ENCODE measurements at regions not wholly inside any gene's neighbourhood (a gene's known extent, or its start where the extent isn't known, plus 50 kb on each side); places are given as distances from the start of the nearest gene placed in this dataset.

GRCh38 chr12:124231980-124232653, 62.8 kb upstream of the RFLNA start:
- TF ChIP-seq CTCF (IDR thresholded peaks at IDR 0.05): no peak
- no peak for TF ChIP-seq EZH2 (IDR thresholded peaks at IDR 0.05; ENCODE audit: borderline replicate concordance, insufficient read depth, low read depth, low read length, poor library complexity, severe bottlenecking)
- Histone ChIP-seq H3K9me3 (ENCODE audit: control extremely low read depth in 1 of 3, control insufficient read depth in 2 of 3, insufficient read depth in 1 of 3, low read length in 2 of 3) (peaks cover 0 to 2% (median 0%) of the 10 kb centered on the region in 3 donors), H4K20me1 (ENCODE audit: control insufficient read depth, insufficient read depth, low read length, poor library complexity, severe bottlenecking) (no peaks in the 10 kb centered on the region), H3K4me1 (ENCODE audit: control insufficient read depth in 2 of 2, insufficient read depth in 2 of 2, low read length in 2 of 2) (no peaks in the 10 kb centered on the region), H3K27ac (ENCODE audit: low read length in 2 of 2) (no peak overlapping the region), H3K4me3 (ENCODE audit: control extremely low read depth in 1 of 5, extremely low read depth in 1 of 5, insufficient read depth in 1 of 5, low read depth in 2 of 5, low read length in 4 of 5) (no peak overlapping the region), H3K27me3 (replicated peaks in 1 of 4; ENCODE audit: control extremely low read depth in 1 of 4, control insufficient read depth in 3 of 4, insufficient read depth in 4 of 4, low read length in 3 of 4) (no peaks in the 10 kb centered on the region), H3K9ac (ENCODE audit: low read length) (no peak overlapping the region), H3K36me3 (replicated peaks in 1 of 2; ENCODE audit: control extremely low read depth in 1 of 2, control insufficient read depth in 1 of 2, extremely low read depth in 1 of 2, insufficient read depth in 2 of 2, low read length in 1 of 2) (no peaks in the 10 kb centered on the region), H3K4me2 (replicated peaks; ENCODE audit: low read depth, low read length, poor library complexity, severe bottlenecking) (no peak overlapping the region), H3K79me2 (ENCODE audit: control insufficient read depth, insufficient read depth, low read length) (no peaks in the 10 kb centered on the region), H2AFZ (ENCODE audit: insufficient read depth, low read depth, low read length, poor library complexity, severe bottlenecking) (no peak overlapping the region)
- H3K27me3 Mint-ChIP-seq: no peaks in the 10 kb centered on the region
- no peaks in the 10 kb centered on the region for H3K4me1 Mint-ChIP-seq
- POLR2A ChIA-PET: no interaction called here
- intact Hi-C loops (cut with micrococcal nuclease): no loop called here
- no peak overlapping the region for H3K4me3 Mint-ChIP-seq
- WGBS (ENCODE audit: insufficient coverage): 89% methylated on average over 19 of the region's 19 CpGs
- ATAC-seq (ENCODE audit: low read depth) (no peak), DNase-seq (no peak)
- no peak overlapping the region for H3K27ac Mint-ChIP-seq
- H3K9me3 Mint-ChIP-seq (ENCODE audit: insufficient read depth): peaks cover 4% of the 10 kb centered on the region
- CTCF ChIA-PET: no interaction called here

GRCh38 chr12:124232654-124232987, 62.3 kb upstream of the RFLNA start:
- no peaks in the 10 kb centered on the region for H3K27me3 ChIP-seq (replicated peaks in 1 of 4; ENCODE audit: control extremely low read depth in 1 of 4, control insufficient read depth in 3 of 4, insufficient read depth in 4 of 4, low read length in 3 of 4)
- CTCF ChIA-PET: no interaction called here

More at GRCh38 chr12:124232654-124232987, 62.3 kb upstream of the RFLNA start:
- Mint-ChIP-seq H3K27ac (no peak overlapping the region), H3K4me1 (no peaks in the 10 kb centered on the region), H3K4me3 (no peak overlapping the region), H3K27me3 (no peaks in the 10 kb centered on the region), H3K9me3 (ENCODE audit: insufficient read depth) (peaks cover 4% of the 10 kb centered on the region)
- H3K79me2 ChIP-seq (ENCODE audit: control insufficient read depth, insufficient read depth, low read length): no peaks in the 10 kb centered on the region
- 80% methylated on average over 2 of the region's 3 CpGs for WGBS (ENCODE audit: insufficient coverage)
- POLR2A ChIA-PET: no interaction called here
- ATAC-seq (ENCODE audit: low read depth) (no peak), DNase-seq (no peak)
- no peak overlapping the region for H3K4me2 ChIP-seq (replicated peaks; ENCODE audit: low read depth, low read length, poor library complexity, severe bottlenecking)
- no peaks in the 10 kb centered on the region for H3K4me1 ChIP-seq (ENCODE audit: control insufficient read depth in 2 of 2, insufficient read depth in 2 of 2, low read length in 2 of 2)
- H3K36me3 ChIP-seq (replicated peaks in 1 of 2; ENCODE audit: control extremely low read depth in 1 of 2, control insufficient read depth in 1 of 2, extremely low read depth in 1 of 2, insufficient read depth in 2 of 2, low read length in 1 of 2): no peaks in the 10 kb centered on the region
- no peak overlapping the region for H3K27ac ChIP-seq (ENCODE audit: low read length in 2 of 2)
- peaks cover 0 to 2% (median 0%) of the 10 kb centered on the region in 3 donors for H3K9me3 ChIP-seq (ENCODE audit: control extremely low read depth in 1 of 3, control insufficient read depth in 2 of 3, insufficient read depth in 1 of 3, low read length in 2 of 3)
- TF ChIP-seq CTCF (IDR thresholded peaks at IDR 0.05) (no peak), EZH2 (IDR thresholded peaks at IDR 0.05; ENCODE audit: borderline replicate concordance, insufficient read depth, low read depth, low read length, poor library complexity, severe bottlenecking) (no peak)
- no peak overlapping the region for H3K4me3 ChIP-seq (ENCODE audit: control extremely low read depth in 1 of 5, extremely low read depth in 1 of 5, insufficient read depth in 1 of 5, low read depth in 2 of 5, low read length in 4 of 5)
- no peak overlapping the region for H3K9ac ChIP-seq (ENCODE audit: low read length)
- H2AFZ ChIP-seq (ENCODE audit: insufficient read depth, low read depth, low read length, poor library complexity, severe bottlenecking): no peak overlapping the region
- intact Hi-C loops (cut with micrococcal nuclease): no loop called here
- no peaks in the 10 kb centered on the region for H4K20me1 ChIP-seq (ENCODE audit: control insufficient read depth, insufficient read depth, low read length, poor library complexity, severe bottlenecking)

Data from B cell (primary cell).